Naive thymus-derived CD8-positive, alpha-beta T cell (primary cell): ENCODE measurements at regions not wholly inside any gene's neighbourhood (a gene's known extent, or its start where the extent isn't known, plus 50 kb on each side); places are given as distances from the start of the nearest gene placed in this dataset.

Source experiments
- ATAC-seq, 2 donors: fragments of 150-1000 bp; cut with Tn5 transposase in 1 of 2; sonication (Bioruptor Pico), chemical (Tn5 transposase) in 1 of 2; 1 replicate in 1 of 2; 2 replicates in 1 of 2; pipeline ENCODE4 v1.10.0; 2021; ENCODE audit warnings: mild to moderate bottlenecking in 2 of 2, moderate library complexity in 2 of 2
- POLR2A ChIA-PET: fragments of 350-600 bp; sonication (Branson Sonifier 250); formaldehyde crosslinking; loops from one replicate; lab custom pipeline; 2021; ENCODE audit warnings: antibody characterized with exemption; lab: Charles Lee
- DNase-seq, 10 donors: peaks; one replicate each; pipeline versions ENCODE4 v3.0.0 to v3.0.0-alpha.2; 2020 to 2022
- H3K27ac Mint-ChIP-seq, 10 donors: one replicate each; pipeline ENCODE4 v1.8.0; 2020 to 2022; ENCODE audit warnings: mild to moderate bottlenecking in 10 of 10, mixed read lengths in 10 of 10, moderate library complexity in 4 of 10, inconsistent platforms in 1 of 10
- H3K27me3 Mint-ChIP-seq, 5 donors: one replicate each; pipeline ENCODE4 v1.8.0; 2021 to 2022; ENCODE audit warnings: mixed read lengths in 5 of 5
- H3K36me3 Mint-ChIP-seq, 3 donors: one replicate each; pipeline ENCODE4 v1.8.0; 2020 to 2022; ENCODE audit warnings: mixed read lengths in 3 of 3, mild to moderate bottlenecking in 2 of 3, inconsistent platforms in 1 of 3
- H3K4me1 Mint-ChIP-seq, 4 donors: one replicate each; pipeline ENCODE4 v1.8.0; 2021 to 2022; ENCODE audit warnings: mixed read lengths in 4 of 4
- H3K4me3 Mint-ChIP-seq, 10 donors: one replicate each; pipeline ENCODE4 v1.8.0; 2020 to 2022; ENCODE audit warnings: mild to moderate bottlenecking in 10 of 10, mixed read lengths in 10 of 10, moderate library complexity in 6 of 10, inconsistent platforms in 1 of 10
- H3K9me3 Mint-ChIP-seq, 9 donors: one replicate each; pipeline ENCODE4 v1.8.0; 2020 to 2022; ENCODE audit warnings: mixed read lengths in 9 of 9, mild to moderate bottlenecking in 3 of 9, inconsistent platforms in 1 of 9, moderate library complexity in 1 of 9

DNA sequence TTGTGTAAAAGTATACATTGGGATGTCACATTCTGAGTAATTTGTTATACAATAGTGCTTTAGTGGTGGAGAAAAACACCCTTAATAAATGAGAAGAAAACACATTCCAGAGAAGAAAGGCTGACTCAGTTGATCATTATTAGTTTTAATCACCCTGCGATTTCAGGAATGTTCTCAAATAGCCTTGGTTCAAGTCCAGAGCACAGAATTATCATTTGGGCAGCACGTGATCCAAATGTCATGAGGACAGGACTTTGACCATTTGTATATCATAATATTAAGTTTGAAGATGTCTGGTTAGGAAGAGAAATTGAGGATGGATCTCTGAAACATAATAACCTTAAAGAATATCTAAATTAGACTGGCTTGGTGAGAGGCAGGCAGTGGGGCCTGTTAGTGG, 1434.3 kb upstream of the TENM3 start:
- no peaks in the 10 kb centered on the region for H3K4me1 Mint-ChIP-seq
- no peak overlapping the region for H3K4me3 Mint-ChIP-seq
- H3K27me3 Mint-ChIP-seq: no peaks in the 10 kb centered on the region
- H3K27ac Mint-ChIP-seq: no peak overlapping the region
- ATAC-seq: no peak
- no peaks in the 10 kb centered on the region for H3K36me3 Mint-ChIP-seq
- peaks cover 0 to 2% (median 0%) of the 10 kb centered on the region in 9 donors for H3K9me3 Mint-ChIP-seq
- DNase-seq: no peak
- POLR2A ChIA-PET: no interaction called here

DNA sequence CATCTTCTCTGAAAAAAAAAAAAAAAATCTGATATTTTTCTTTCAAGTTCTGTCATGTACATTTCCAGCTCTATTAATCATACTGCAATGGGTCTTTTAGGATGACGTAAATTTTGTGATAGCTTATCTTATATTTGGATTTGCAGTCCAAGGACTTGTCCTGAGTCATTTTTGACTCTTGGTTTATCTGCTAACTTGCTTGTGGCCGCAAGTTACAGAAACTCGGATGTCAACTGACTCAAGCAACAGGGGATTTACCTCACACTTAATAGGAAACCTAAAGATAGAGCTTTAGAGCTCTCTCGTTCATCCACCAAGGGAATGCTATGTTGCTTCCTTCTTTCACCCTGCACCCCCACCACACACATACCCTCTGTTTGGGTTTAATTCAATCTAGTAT, 1433.8 kb upstream of the TENM3 start:
- H3K27me3 Mint-ChIP-seq: no peaks in the 10 kb centered on the region
- no peaks in the 10 kb centered on the region for H3K36me3 Mint-ChIP-seq
- H3K9me3 Mint-ChIP-seq: peaks cover 0 to 2% (median 0%) of the 10 kb centered on the region in 9 donors
- no peaks in the 10 kb centered on the region for H3K4me1 Mint-ChIP-seq
- ATAC-seq (no peak), DNase-seq (no peak)
- H3K4me3 Mint-ChIP-seq: no peak overlapping the region
- no peak overlapping the region for H3K27ac Mint-ChIP-seq
- POLR2A ChIA-PET: no interaction called here

DNA sequence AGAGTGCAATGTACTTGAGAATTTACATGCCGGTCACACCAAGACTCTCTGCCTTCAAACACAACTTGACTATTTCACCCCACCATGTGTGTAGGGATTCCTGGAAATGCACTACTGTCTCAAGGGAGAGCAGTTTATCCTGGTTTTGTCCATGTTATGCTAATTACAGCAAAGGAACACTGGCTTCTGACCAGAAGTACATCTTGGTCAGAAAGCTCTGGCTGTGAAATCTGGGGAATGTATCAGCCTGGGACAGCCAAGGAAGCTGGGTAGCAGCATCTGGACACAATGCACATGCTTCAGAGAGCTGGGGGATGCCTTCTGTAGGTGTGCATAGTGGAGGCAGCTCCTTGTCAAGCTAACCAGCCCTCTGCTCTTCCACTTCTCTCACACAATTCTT, 1432.6 kb upstream of the TENM3 start:
- Mint-ChIP-seq H3K4me1 (no peaks in the 10 kb centered on the region), H3K27ac (no peak overlapping the region), H3K27me3 (no peaks in the 10 kb centered on the region), H3K9me3 (peaks cover 0 to 7% (median 0%) of the 10 kb centered on the region in 9 donors), H3K36me3 (no peaks in the 10 kb centered on the region), H3K4me3 (no peak overlapping the region)
- DNase-seq: no peak
- no peak for ATAC-seq
- POLR2A ChIA-PET: no interaction called here

DNA sequence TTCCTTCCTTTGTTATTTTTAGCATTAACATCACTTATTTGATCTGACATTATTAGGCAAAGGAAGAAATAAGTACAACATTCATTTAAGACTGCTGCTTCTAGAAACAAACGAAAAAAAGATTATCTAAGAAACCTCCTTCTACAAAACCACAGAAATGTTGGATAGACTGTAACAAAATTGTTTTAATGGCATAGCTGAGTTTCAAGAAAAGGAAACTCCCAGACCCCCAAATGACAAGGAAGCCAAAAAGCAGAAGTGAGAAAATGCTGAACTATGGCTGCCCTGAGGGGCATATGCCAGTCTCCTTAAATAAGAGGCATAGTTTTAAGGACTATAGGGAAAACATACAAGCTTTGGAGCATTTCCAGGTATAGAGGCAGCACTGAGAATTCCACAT, 1431.6 kb upstream of the TENM3 start:
- Mint-ChIP-seq H3K4me3 (no peak overlapping the region), H3K36me3 (no peaks in the 10 kb centered on the region), H3K27me3 (no peaks in the 10 kb centered on the region), H3K27ac (no peak overlapping the region), H3K9me3 (peaks cover 0 to 6% (median 0%) of the 10 kb centered on the region in 9 donors), H3K4me1 (no peaks in the 10 kb centered on the region)
- ATAC-seq: no peak
- POLR2A ChIA-PET: no interaction called here
- DNase-seq: no peak

DNA sequence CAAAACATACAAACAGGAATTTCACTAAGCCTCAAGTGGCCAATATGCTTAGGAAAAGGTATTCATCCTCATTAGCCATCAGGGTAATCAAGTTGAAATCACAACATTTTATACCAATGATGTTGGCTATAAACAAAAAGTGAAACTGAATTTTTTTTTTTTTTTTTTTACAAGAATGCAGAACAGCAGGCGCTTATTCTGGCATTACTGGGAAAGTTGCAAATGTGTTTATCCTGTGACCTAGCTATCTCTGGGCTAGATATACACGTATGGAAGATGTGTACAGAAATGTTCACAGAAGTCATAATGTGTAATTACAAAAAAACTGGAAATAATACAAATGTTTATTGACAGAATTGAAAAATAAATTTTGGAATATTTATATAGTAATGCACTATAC, 1430.4 kb upstream of the TENM3 start:
- H3K27me3 Mint-ChIP-seq: no peaks in the 10 kb centered on the region
- POLR2A ChIA-PET: no interaction called here
- H3K9me3 Mint-ChIP-seq: peaks cover 0 to 4% (median 0%) of the 10 kb centered on the region in 9 donors
- no peak for ATAC-seq
- no peak overlapping the region for H3K27ac Mint-ChIP-seq
- no peak overlapping the region for H3K4me3 Mint-ChIP-seq
- H3K36me3 Mint-ChIP-seq: no peaks in the 10 kb centered on the region
- H3K4me1 Mint-ChIP-seq: no peaks in the 10 kb centered on the region
- no peak for DNase-seq

DNA sequence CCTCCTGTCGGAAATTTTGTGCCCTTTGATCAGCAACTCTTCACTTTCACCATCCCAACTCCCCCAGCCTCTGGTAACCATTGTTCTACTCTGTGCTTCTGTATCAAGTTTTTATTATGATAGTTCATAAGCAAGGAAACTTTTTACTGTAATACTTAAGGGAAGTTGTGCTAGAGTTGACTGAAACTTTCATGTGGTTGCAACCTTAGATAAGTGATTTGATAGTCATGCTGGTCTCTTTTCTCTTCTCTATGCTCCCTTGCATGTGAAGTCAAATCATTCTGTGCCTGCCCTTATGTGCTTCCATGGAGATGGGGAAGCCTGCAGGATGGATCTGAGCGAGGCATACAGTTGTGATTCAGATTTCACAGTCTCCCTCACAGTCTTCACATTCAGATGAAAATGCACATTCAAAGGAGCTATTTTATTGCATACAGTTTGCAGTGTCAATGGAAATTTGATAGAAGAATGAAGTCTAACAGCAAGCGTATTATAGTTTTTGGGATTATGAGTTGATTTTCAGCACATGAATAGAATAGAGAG, 1428.3 kb upstream of the TENM3 start:
- no peaks in the 10 kb centered on the region for H3K36me3 Mint-ChIP-seq
- no peaks in the 10 kb centered on the region for H3K4me1 Mint-ChIP-seq
- POLR2A ChIA-PET: no interaction called here
- H3K9me3 Mint-ChIP-seq: peaks cover 0 to 4% (median 0%) of the 10 kb centered on the region in 9 donors
- ATAC-seq (no peak), DNase-seq (no peak)
- no peaks in the 10 kb centered on the region for H3K27me3 Mint-ChIP-seq
- H3K27ac Mint-ChIP-seq: no peak overlapping the region
- H3K4me3 Mint-ChIP-seq: no peak overlapping the region

DNA sequence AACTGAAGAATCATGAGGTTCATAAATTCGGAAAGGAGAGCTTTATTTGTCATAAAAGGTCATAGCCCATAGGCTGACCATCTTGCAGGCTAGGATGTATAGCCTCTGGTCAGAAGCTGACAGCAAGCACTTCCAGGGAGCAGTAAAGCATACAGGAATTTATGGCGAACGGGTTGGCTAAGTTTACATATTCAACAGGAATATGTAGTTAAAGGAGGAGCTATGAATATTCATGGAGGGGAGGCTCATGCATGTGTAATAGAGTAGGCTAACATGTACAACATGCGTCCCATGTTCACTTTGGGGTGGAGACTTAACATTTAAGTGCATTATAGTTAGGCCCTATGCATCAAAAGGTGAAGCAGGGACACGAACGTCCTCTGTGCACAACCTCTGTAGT, 1425.7 kb upstream of the TENM3 start:
- peaks cover 0 to 9% (median 0%) of the 10 kb centered on the region in 5 donors for H3K27me3 Mint-ChIP-seq
- peaks cover 0 to 15% (median 0%) of the 10 kb centered on the region in 9 donors for H3K9me3 Mint-ChIP-seq
- ATAC-seq: no peak

DNA sequence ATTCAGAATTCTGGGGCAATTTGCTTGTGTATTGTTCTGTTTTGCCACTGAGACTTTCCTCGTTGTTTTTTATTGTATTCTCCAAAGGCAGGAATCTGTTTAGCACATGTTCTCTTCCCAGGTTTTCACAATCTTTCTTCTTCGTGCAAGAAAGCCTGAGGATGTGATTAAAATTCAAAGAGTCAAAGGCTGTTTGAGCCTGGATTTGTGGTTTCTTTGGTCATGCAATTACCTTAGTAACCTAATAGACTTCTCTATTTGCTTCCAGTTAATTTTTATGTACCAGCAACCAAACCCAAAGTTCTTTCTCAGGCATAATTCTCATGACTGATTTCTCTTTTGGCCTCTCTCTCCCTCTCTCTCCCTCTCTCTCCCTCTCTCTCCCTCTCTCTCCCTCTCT, 1420.1 kb upstream of the TENM3 start:
- H3K36me3 Mint-ChIP-seq: no peaks in the 10 kb centered on the region
- no peak for ATAC-seq

More for the DNA sequence above, 1425.7 kb upstream of the TENM3 start:
- DNase-seq: no peak
- POLR2A ChIA-PET: no interaction called here
- no peaks in the 10 kb centered on the region for H3K4me1 Mint-ChIP-seq
- H3K27ac Mint-ChIP-seq: no peak overlapping the region
- no peaks in the 10 kb centered on the region for H3K36me3 Mint-ChIP-seq
- no peak overlapping the region for H3K4me3 Mint-ChIP-seq

DNA sequence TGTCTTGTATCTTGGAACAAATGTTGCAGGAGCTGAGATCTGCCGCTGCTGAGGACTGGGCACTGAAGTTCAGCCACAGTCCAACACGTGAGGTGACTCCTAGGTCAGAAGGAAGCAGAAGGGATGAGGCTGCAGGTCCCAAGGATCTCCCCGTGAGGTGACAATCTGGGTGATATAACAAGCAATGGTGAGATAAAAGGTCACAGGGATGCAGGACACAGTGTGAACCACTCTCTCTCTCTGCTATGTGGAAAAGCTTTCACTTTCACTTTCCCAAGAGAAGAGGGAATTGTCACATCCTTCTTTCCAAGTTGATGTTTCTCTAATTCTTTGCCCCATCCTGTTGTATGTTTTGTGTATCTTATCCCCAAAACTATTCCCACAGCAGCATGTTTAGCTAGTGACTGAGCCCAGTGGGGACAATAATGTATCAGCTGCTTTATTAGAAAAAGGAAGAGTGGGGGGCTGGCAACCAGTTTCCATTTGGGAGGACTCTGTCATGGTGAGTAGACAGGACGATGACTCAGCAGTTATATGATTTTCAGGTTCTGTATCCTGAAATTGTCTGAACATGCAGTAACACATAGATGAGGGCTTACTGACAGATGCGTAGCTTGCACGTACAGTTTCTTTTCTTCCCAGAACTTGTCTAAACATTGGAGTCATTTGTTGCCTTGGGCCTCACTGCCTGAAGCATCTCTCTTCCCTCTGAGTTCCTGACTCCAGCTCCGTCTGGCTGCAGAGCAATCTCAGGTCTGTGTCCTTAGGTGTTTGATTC, 1415.8 kb upstream of the TENM3 start:
- Mint-ChIP-seq H3K4me1 (peaks cover 0 to 3% (median under 1%) of the 10 kb centered on the region in 4 donors), H3K9me3 (peaks cover 0 to 13% (median 0%) of the 10 kb centered on the region in 9 donors), H3K27ac (no peak overlapping the region), H3K36me3 (no peaks in the 10 kb centered on the region), H3K4me3 (no peak overlapping the region), H3K27me3 (peaks cover 0 to 4% (median 0%) of the 10 kb centered on the region in 5 donors)
- DNase-seq (no peak), ATAC-seq (no peak)
- POLR2A ChIA-PET: no interaction called here

More for the DNA sequence above, 1420.1 kb upstream of the TENM3 start:
- Mint-ChIP-seq H3K27me3 (peaks cover 0 to 14% (median 0%) of the 10 kb centered on the region in 5 donors), H3K9me3 (peaks cover 0 to 15% (median 3%) of the 10 kb centered on the region in 9 donors), H3K4me1 (peaks cover 0 to 3% (median under 1%) of the 10 kb centered on the region in 4 donors), H3K4me3 (no peak overlapping the region), H3K27ac (no peak overlapping the region)
- no peak for DNase-seq
- POLR2A ChIA-PET: no interaction called here

DNA sequence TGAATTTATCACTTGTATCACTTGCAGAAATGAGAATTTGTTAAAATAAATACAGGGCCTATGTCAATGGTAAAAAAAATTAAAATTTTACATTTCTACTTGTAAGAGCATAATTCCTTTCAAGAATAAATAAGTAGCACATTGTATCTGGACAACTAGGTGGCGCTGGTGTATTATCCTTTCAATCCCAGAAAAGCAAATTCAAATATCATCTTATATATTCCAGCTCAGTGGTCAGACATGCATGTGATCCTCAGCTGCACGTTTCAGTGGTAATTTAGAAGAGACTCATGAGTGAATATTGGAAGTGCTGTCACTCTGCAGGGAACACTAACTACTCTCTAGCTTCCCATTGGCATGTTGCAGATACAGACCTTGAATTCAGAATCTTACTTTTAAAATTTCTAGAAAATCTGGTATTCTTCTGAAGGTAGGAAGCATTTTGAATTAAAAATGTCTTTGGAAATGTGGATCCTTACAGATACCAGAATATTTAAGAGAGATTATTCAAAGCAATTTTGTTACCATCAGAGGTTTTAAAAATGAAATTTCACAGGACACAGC, 1414.7 kb upstream of the TENM3 start:
- POLR2A ChIA-PET: no interaction called here
- Mint-ChIP-seq H3K9me3 (peaks cover 0 to 11% (median 0%) of the 10 kb centered on the region in 9 donors), H3K4me3 (no peak overlapping the region), H3K36me3 (no peaks in the 10 kb centered on the region), H3K4me1 (peaks cover 0 to 3% (median under 1%) of the 10 kb centered on the region in 4 donors), H3K27ac (no peak overlapping the region), H3K27me3 (peaks cover 0 to 4% (median 0%) of the 10 kb centered on the region in 5 donors)
- DNase-seq (no peak), ATAC-seq (no peak)

DNA sequence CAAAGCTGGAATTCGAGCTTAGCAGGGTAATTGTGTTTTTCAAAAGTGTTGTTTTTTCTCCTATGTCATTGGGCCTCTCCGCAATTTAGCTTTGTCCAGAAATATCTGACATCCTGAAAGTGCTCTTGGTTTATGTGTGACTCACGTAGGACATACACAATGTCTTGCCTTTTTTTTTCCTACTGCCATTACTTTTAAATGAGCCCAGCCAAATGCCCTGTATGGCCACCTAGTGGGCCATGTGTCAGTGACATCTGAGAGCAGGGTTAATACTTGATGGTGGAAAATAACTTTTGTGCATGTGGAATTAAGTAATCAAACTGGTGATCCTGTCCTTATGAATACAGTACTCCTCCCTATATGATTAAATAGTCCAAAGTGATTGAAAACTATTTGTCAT, 1411.1 kb upstream of the TENM3 start:
- no peak overlapping the region for H3K27ac Mint-ChIP-seq
- H3K4me3 Mint-ChIP-seq: no peak overlapping the region
- no peaks in the 10 kb centered on the region for H3K36me3 Mint-ChIP-seq
- no peaks in the 10 kb centered on the region for H3K27me3 Mint-ChIP-seq
- POLR2A ChIA-PET: no interaction called here
- ATAC-seq: no peak
- H3K9me3 Mint-ChIP-seq: no peaks in the 10 kb centered on the region
- H3K4me1 Mint-ChIP-seq: peaks cover 0 to 3% (median under 1%) of the 10 kb centered on the region in 4 donors
- DNase-seq: no peak

DNA sequence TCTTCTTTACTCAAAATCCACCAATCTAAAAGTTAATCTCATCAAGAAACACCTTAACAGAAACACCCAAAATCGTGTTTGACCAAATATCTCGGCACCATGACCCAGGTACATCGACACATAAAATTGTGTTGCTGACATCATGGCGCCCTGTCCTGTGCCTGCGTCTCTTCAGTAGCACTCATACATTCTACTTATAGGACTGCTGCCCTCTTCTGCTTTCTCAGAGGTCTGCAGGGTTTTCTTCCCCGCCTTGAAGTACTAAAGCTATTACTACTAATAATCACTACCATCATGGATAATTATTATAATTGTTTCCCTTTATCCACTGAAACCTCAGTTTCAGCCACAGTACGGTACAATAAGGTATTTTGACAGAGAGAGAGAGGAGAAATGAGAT, 1403.1 kb upstream of the TENM3 start:
- no peaks in the 10 kb centered on the region for H3K36me3 Mint-ChIP-seq
- H3K4me3 Mint-ChIP-seq: no peak overlapping the region
- POLR2A ChIA-PET: no interaction called here
- no peak overlapping the region for H3K27ac Mint-ChIP-seq
- no peaks in the 10 kb centered on the region for H3K27me3 Mint-ChIP-seq
- H3K4me1 Mint-ChIP-seq: no peaks in the 10 kb centered on the region
- H3K9me3 Mint-ChIP-seq: peaks cover 0 to 3% (median 0%) of the 10 kb centered on the region in 9 donors
- no peak for ATAC-seq
- DNase-seq: no peak

DNA sequence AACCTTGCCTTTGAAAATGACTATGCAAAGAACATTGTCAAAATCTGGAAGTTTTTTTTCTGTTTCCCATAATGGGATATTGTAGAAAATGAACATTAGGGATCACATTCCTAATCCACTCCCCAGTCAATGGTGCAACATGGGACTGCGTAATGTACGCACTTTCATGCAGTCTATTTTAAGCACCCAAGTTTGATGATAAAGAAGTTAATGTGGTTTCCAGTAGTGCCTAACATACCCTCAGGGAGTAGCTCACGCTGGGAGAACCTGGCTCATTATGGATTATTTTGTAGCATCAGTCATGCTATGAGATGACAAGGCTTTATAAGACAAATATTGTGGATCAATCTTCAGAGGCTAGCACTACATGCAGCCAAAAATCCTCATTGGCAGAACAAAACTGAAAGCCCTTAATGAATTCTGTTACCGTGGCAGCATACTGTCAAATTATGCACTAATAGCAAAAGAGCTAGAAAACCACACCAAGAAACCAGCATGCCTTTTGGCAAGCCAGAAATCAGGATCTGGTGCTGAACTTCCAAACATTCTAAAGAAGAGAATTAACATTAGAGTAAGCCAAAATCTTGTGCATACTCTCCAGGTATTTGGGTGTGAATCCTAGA, 1392.8 kb upstream of the TENM3 start:
- Mint-ChIP-seq H3K27ac (no peak overlapping the region), H3K4me3 (no peak overlapping the region), H3K9me3 (peaks cover 0 to 5% (median 2%) of the 10 kb centered on the region in 9 donors), H3K27me3 (peaks cover 0 to 2% (median 0%) of the 10 kb centered on the region in 5 donors), H3K36me3 (no peaks in the 10 kb centered on the region), H3K4me1 (no peaks in the 10 kb centered on the region)
- POLR2A ChIA-PET: no interaction called here
- ATAC-seq (no peak), DNase-seq (no peak)
